ENCODE measurements at regions not wholly inside any gene's neighbourhood (a gene's known extent, or its start where the extent isn't known, plus 50 kb on each side); places are given as distances from the start of the nearest gene placed in this dataset.

DNA sequence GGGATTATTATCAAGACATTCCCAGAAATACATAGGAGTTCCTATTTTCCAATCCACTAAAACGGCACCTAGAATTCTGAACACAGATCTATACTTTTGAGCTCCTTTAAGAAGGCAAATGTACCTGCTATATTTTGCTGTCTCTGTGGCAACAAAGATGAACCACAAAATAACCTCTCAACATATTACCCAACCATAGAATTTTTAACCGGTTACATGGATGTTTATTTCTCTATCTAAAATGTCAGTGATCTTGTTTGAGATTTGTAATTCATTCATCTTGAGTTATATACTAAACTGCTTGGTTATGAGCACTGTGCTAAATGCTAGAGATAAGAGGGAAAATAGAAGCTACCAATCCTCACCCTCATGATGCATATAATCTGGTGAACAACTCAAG lies 117.5 kb upstream of the HMGCLL1 start:
- no peak for DNase-seq (ENCODE audit: low read depth)

DNA sequence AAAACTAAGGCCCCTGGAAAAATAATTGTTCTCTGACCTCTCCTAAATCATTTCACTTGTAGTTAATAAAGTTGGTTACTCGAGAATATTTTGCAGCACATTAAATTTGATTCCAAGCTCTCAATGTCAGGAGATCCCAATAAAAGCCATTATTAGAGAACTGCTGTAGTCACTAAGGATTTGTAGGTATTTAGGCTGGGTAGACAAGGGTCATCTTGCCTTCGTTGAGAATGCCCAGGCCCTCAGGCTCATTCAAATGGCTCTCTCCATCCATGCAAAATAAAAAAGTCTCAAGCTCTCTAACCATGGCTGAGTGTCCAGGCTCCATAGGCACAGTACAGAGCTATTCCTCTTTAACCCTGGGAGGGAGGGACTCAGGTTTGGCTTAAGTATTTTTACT lies 117.0 kb upstream of the HMGCLL1 start:
- DNase-seq (ENCODE audit: low read depth), result no peak

DNA sequence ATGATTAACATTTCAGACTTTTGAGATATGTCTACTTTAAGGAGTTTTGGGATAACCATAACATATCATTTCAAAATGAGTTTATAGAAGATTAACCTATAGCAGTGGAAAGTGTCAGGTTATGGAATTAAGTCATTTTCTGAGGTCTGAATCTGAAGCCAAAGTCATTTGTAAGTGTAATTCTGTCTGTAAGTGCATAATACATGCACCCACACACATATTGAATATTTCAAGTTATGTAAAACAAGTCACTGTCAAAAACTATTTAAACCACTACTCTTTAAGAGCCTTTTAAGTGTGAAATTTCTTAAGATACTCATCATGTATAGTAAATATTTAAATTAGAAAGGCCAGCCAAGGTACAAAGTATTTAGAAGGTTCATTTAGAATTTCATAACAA lies 115.8 kb upstream of the HMGCLL1 start:
- no peak for DNase-seq (ENCODE audit: low read depth)

DNA sequence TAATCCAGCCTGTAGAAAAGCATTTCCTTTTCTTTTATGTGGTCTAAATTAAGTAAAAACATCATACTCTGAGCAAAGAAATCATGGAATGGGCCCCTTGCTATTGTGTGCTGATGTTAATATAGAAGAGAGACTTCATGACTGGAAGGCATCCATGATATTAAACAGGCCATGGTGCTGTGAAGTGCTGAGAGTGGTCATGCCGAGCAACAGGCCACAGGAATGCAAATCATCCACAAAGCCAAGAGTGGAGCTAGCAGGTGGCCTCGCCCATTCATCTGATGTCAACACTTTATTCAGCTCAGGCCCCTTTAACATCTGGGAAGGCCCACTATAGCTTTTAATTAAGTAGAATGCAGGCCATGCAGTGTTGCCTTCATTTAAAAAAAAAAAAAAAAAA lies 115.2 kb upstream of the HMGCLL1 start:
- peak; percentile 25 for DNase-seq (ENCODE audit: low read depth)

DNA sequence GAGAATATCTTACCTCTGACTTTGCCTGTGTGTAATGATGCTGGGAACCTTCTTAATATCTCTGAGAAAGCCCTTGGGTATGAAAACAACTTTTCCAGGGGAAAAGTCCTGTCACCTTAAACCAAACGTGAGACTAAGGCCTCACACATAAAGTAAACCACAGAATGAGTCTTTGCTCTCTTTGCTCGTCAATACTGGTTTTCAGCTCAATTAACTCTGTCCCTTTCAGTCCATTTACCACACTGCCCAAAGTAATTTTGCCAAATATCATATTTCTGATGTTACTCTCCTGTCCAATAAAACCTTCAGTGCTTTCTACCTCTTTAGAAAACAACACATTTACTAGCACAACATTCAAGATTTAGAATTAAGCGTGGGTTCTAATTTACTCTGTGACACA lies 100.5 kb upstream of the HMGCLL1 start:
- no peak for DNase-seq (ENCODE audit: low read depth)

DNA sequence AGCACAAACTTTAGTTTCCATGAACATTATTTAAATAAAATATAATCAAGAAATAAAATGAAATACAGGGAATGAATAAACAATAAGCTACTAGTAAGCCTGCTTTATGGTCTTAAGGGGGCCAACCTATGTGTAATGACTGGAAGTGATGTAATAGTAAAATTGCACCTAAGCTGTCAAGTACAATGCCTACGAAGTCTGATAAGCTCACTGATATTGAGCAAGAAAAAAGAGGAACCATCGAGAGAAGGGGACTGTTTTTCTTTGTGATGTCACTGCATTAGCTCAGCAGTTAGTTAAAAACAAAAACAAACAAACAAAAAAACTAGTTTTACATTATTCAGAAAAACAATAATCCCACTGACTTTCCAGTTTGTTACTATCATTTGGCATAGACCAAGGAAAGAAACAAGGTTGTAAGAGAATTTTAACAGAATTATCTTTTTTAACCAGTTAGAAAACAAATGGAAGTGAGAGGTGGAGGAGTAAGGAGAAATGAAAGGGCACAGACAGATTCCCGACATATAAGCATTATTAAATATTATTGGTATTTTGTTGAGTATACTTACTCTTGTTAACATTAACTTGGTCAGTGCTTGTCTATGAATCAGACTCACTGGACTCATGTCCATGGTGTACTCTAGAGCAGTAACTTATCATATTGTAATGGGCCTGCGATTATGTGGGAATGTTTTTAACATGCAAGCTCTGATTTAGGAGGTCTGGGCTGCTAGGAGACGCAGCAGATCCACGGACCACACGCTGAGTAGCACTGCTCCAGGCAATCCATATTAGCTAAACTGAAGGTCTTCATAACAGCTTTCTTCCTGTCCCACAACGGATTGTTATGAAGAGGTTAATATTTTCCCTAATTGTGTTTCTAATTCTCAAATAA lies 99.6 kb upstream of the HMGCLL1 start:
- no peak for DNase-seq (ENCODE audit: low read depth)

DNA sequence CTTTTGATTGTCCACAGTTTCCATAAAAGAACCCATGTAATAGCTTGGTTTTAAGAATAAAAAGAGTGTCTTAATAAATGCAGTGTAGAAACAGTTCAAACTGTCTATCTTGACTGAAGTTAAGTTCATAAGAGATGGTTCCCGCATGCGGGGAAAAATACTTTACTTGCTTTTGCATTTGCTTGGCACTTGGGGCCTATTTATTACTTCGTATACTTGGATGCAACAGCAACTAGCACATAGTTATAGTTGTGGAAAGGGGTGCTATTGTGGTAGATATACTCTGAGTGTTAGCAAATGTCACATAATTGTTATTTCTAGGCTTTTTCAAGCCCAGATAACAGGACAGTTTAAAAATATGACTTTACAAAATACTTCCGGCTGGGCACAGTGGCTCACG lies 97.7 kb upstream of the HMGCLL1 start:
- no peak for DNase-seq (ENCODE audit: low read depth)

DNA sequence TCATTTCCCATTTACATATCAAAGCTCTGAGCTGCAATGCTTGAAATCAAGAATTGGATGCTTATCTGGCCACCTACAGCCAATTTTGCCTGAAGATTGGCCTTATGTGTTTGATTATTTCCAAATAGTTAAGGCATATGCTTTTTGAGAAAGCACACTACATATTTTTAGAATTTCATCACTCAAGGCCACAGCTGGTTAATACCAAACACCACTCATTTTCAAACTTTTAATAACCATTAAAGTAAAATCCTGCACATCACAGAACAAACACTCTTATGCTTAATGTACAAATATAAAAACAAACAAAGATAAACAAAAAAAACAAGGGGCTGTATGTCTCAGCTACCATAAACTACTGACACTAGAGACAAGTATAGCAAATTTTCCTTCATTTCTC lies 96.9 kb upstream of the HMGCLL1 start:
- DNase-seq (ENCODE audit: low read depth), result no peak

DNA sequence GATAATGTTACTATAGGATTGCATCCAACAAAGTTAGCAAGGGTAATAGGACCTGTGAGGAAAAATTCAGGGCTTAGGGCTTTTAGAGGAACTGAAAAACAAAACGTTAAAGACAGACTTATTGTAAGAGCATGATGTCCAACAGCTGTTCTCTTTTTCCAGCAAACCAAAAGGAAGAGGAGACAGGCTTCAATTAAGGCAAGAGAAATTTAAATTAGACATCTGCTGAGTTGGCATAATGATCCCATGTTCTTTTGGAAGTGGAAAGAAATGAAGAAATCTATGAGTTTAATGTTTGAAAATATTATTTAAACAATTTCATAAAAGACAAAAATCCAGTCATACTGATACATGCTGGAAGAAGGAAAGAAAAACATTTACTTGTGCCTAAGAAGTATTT lies 95.7 kb upstream of the HMGCLL1 start:
- DNase-seq (ENCODE audit: low read depth), result no peak

DNA sequence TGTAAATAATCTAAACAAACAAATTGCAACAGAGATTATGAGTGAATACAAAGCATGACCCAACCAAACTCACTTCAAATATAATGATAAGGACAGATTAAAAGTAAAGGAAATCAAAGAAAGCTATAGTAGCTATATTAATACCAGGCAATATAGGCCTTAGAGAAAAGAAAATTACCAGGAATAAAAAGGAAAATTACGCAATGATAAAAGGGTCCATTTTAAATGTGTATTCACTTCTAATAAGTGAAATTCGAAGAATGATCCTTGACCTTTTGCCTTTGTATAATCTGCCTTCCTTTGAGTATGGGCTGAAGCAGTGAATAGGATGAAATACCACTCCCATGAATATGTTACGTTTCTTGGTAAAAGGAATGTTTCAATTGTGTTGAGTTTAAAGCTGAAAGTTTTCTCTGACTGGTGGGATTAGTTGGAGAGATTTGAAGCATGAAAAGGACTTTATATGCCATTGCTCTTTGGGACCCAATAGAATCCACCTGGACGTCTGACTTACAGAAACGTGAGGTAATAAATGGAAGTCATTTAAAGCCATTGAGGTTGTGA lies 91.9 kb upstream of the HMGCLL1 start:
- no peak for DNase-seq (ENCODE audit: low read depth)

DNA sequence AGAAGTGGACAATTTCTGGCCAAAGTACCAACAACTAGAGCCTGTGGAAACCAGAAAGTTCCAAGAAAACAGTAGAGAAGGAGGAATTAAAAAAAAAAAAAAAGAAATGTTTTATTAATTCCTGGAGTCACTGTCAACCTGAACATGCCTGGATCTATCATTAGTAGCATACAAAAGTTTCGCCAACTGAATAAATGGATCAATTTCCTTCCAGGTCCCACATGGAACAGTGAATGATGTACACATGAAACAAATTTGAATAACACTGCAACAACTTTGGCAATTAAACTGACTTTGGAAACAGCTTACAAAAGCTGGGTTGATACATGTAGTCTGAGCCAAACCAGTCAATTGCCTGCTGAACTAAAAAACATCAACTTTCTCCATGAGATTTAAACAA lies 90.0 kb upstream of the HMGCLL1 start:
- DNase-seq (ENCODE audit: low read depth), result no peak

DNA sequence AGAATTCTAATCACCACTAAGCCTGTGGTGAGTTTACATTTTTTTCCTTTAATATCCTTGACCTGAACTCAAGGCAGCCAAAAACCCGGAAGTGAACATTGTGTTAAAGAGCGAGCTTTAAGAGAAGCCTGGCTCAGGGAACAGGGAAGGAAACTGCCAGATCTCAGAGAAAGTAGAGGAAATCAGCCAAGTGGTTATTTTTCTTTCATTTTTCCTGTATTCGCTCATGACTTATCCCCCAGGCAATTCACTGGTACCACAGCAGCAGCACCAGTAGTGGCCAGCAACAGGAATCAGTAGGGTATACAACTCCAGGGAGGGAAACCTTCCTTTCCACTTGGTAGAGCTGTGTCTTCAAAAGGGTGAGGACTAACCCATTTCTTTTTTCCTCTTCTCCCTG lies 89.6 kb upstream of the HMGCLL1 start:
- no peak for DNase-seq (ENCODE audit: low read depth)

DNA sequence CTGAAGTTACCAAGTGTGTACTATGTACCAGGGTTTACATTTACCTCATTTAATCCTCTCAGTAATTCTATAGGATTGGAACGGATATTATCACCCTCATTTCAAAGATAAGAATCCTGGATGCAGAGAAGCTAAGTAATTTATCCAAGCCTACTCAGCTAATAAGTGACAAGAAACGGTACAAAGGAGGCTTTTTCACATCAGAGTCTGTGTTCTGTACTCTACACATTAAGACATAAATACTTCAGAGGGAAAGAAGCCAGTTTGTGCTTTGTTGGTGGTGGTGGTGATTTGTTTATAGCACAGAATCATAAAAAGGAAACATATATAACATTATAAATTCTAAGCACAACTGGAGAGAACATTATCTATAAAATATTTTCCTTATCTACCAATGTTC lies 88.3 kb upstream of the HMGCLL1 start:
- DNase-seq (ENCODE audit: low read depth), result no peak

DNA sequence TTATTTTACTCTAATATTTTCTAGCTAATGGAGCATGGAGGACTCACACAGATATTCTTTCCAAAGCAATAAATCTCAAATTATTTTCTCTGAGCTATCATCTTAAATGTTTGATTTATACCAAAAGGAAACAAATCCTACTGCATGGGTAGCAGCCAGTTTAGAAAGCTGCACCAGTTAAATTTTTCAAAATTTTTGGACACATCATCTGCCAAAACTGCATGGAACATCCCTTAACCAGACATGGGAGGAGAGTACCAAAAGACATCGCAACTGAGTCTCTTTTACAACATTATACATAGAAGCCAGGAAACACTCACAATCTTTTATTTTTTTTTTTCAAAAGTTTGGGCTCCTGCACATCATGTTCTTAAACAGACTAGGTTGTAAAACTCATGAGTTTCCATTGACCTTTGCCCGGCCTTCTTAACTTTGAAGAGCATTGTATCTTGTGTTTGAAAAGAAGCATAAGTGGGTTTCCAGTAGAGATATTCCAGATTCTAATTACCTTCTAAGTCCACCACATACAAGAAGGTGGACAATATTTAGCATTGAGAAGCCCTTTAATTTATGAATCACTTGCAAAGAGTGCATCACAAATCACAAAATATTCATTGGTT lies 87.7 kb upstream of the HMGCLL1 start:
- no peak for DNase-seq (ENCODE audit: low read depth)

DNA sequence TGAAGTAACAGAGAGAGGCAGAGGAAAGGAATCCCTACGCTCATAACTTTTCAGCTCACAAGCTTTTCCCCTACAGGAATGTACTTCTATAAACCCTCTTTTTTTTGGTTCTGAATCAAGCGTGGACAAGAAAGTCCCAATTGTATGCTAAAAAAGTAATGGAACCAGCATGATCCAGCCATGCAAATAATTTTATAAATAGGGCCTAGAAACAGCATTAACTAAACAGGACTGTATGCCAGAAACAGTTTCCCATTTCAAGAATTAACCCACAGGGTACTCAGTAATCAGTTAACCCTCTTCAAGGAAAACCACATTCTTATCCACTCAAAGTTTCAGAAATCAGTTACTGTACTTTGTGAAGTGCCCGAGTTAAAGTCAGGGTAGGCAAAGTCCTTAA lies 87.0 kb upstream of the HMGCLL1 start:
- DNase-seq (ENCODE audit: low read depth), result no peak

DNA sequence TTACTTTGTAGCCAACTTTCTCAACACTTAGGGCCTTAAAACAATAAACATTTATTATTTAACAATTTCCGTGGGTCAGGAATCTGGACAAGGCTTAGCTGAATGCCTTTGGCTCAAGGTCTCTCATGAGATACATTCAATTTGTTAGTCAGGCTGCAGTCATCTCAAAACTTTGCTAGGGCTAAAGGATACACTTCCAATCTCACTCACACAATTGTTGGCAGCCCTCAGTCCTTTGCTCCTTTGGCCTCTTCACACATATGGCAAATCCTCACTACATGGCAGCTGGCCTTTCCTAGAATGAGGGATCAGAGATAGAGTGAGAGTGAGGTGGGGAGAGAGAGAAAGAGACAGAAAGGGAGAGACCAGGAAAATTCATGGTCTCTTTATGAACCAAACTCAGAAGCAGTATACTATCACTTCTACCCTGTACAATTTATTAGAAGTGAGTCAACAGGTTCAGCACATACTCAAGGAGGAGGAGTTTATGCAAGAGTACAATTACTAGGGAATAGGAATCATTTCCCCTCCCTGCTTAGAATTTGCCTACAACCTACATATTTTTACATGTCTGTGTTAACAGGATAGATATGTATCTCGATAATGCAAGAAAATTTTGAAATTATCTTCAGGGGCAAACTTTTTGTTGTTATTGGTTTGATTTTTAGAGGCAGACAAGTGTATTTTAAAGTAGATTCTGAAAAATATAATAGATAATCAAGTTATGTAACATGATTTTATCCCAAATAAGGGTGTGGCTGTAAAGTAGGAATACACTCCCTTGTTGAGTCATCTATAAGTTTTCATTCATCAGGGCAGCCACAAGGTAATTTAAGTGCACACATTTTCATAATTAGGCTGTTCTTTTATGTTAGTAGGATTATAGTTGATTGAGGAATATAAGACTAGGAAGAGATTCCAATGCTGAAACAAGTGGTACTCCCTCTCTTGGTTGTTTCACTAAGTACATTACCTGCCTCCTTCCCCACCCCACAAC lies 85.9 kb upstream of the HMGCLL1 start:
- no peak for DNase-seq (ENCODE audit: low read depth)

DNA sequence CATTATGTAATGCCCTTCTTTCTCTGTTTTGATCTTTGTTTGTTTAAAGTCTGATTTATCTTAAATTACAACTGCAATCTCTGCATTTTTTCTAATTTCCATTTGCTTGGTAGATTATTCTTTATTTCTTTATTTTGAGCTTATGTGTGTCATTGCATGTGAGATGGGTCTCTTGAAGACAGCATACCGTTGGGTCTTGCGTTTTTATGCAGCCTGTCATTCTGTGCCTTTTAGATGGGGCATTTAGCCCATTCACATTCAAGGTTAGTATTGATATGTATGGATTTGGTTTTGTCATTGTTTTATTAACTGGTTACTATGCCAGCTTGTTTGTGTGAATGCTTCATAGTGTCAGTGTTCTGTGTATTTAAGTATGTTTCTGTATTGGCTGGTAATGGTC lies 84.9 kb upstream of the HMGCLL1 start:
- no peak for DNase-seq (ENCODE audit: low read depth)

DNA sequence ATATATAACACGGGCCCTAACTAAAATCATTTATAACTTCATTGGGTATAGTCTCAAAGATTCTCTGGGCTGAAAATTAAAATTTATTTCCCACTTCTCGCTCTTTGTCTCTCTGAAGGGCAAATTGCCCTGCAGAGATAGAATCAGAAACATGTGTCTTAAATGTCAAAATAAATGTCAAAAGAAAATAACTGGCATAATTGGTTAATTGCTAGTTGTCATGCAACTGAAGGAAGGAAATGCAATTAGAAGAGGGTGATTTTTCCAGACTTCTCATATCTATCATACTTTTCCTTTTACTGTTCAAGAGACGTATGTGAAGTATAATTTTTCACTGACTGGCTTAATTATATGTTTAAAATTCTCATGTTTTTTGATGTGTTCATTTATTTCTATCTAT lies 80.3 kb upstream of the HMGCLL1 start:
- DNase-seq (ENCODE audit: low read depth), result no peak

DNA sequence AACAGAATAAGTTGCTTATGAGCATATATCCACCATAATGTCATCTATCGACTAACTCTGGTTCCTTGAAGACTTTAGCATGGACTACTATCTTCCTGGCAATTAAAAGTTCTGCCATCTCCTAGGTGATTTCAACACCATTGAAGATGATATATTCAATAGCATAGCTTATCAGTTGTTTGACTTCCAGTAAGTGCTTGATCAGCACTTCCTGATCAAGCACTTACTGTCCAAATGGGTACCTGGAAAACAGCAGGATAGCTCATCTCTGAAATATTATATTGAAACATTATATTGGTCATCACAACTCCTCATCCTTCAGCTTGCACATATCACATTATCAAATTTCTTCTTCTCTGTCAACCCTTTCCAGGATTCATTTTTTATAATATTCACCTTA lies 75.5 kb upstream of the HMGCLL1 start:
- DNase-seq (ENCODE audit: low read depth), result no peak

DNA sequence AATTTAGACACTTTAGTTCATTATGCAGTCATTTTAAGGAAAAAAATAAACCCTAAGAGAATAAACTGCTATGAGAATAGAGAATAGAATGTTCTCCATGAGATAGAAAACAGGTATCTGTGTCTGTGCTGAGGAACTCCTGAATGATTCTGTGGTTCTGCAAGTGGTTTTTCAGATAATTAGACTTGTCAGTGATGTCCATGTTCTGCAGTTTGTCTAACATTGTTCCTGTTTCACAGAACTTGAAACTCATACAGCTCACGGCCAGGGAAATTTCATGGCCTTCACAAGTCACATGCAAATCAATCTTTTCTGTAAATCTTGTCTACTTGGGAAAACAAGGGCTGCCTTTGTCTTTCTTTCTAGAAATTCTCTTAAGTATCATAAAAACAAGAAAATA lies 73.4 kb upstream of the HMGCLL1 start:
- no peak for DNase-seq (ENCODE audit: low read depth)

DNA sequence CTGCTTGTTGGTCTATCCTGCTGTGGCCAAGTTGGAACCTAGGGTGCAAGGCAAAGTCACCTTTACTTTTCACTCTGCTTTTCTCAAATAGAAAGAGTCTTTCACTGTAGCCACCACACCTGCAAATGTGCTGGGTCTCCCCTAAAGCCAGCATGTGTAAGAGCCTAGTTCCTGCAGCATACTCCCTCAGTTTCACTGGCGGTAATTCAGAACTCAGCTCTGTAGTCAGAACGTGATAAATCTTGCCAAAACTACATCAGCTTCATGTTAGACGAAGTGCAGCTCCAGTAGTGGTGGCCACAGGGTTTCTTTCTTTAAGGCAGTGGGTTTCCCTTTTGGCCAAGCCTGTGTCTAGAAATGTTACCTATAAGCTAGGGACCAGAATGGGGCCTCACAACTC lies 72.0 kb upstream of the HMGCLL1 start:
- no peak for DNase-seq (ENCODE audit: low read depth)

DNA sequence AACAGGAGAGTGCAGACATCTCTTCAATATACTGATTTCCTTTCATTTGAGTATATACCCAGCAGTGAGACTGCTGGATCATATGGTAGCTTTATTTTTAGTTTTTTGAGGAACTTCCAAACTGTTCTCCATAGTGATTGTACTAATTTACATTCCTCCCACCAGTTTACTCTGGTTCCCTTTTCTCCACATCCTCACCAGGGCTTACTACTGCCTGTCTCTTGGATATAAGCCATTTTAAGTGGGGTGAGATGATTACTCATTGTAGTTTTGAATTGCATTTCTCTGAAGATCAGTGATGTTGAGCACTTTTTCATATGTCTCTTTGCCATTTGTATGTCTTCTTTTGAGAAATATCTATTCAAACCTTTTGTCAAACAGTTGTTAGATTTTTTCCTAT lies 64.9 kb upstream of the HMGCLL1 start:
- DNase-seq (ENCODE audit: low read depth), result no peak
